ENCODE measurements at regions not wholly inside any gene's neighbourhood (a gene's known extent, or its start where the extent isn't known, plus 50 kb on each side); places are given as distances from the start of the nearest gene placed in this dataset.

DNA sequence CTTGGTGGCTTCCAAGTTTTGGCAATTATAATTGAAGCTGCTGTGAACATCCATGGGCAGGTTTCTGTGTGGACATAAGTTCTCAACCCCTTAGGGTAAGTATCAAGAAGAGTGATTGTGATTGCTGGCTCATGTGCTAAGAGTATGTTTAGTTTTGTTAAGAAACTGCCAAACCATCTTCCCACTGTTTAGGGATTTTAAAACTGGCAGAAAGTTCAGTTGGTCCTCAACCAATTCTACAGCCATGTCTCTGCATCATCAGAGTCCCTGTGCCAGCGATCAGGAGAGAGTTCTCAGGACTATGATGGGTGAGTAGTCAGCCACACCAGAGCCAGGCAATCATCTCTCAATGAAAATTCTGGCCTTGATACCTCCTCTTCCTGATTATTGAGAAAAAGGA, 193.8 kb downstream of the ZC3H11B start:
- TF ChIP-seq, protein P1, sequence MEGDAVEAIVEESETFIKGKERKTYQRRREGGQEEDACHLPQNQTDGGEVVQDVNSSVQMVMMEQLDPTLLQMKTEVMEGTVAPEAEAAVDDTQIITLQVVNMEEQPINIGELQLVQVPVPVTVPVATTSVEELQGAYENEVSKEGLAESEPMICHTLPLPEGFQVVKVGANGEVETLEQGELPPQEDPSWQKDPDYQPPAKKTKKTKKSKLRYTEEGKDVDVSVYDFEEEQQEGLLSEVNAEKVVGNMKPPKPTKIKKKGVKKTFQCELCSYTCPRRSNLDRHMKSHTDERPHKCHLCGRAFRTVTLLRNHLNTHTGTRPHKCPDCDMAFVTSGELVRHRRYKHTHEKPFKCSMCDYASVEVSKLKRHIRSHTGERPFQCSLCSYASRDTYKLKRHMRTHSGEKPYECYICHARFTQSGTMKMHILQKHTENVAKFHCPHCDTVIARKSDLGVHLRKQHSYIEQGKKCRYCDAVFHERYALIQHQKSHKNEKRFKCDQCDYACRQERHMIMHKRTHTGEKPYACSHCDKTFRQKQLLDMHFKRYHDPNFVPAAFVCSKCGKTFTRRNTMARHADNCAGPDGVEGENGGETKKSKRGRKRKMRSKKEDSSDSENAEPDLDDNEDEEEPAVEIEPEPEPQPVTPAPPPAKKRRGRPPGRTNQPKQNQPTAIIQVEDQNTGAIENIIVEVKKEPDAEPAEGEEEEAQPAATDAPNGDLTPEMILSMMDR (IDR thresholded peaks at IDR 0.05; ENCODE audit: low read depth, low read length): no peak
- no peak for DNase-seq (ENCODE audit: extremely low read depth, low read depth)

DNA sequence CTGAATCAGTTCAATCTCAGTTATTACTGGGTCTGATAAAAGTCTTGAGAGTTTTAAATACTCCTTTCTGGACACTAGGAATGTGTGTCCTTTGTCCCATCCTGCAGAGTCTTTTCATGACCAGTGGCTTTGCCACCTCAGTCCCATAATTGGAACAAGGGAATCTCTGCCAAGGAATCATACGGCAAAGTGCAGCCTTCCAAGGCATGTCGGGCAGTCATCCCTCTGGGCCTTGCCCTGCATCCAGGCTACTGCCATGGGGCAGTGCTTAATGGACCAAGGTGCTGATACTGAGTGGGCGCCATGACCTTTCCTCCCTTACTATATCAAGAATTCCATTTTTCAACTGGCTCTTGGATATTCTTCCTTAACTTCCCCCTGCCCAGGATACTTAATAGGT, 195.3 kb downstream of the ZC3H11B start:
- TF ChIP-seq, protein P1 (IDR thresholded peaks at IDR 0.05; ENCODE audit: low read depth, low read length): no peak

DNA sequence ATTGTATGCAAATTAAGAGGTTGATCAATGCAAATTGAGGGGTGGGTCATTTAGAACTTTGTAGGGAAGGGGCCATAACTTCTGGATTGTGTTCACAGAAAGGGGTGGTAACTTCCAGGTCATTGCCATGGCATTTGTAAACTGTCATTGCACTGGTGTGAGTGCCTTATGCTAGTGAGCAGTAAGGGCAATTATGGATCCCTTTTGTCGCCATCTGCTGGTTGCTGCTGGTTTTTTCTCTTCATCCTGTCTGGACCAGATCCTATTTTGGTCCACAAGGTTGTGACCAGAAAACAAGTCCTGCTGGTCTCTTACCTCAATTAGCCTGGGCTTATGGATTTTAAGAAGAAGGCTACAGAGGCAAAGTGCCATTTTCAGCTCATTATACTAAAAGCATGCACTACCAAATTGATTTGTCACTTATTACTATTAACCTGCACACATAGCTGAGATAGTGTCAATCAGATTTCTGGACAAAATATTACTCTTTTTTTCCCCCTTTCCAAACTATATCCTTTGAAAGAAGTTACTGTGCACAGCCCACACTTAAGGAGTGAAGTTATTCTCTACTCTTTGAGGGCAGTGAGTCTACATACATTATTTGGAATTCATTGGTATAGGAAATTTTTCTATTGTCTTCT, 196.2 kb downstream of the ZC3H11B start:
- TF ChIP-seq, protein P1 (IDR thresholded peaks at IDR 0.05; ENCODE audit: low read depth, low read length): peak; percentile 43
- no peak for DNase-seq (ENCODE audit: extremely low read depth, low read depth)

More for the DNA sequence above, 195.3 kb downstream of the ZC3H11B start:
- DNase-seq (ENCODE audit: extremely low read depth, low read depth): no peak

DNA sequence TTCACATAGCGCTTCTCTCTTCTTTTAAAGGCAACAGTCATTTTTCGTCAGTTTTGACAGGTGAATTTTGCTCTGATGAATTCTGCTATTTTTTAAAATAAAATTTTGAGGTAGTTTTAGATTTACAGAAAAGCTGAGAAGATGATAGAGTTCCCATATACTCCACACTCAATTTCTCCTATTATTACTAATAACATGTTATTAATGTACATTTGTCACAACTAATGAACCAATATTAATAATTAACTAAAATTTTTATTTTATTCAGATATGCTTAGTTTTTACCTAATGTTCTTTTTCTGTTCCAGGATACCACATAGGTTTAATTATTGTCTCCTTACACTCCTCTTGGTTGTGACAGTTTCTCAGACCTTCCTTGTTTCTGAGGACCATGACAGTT, 197.0 kb downstream of the ZC3H11B start:
- no peak for DNase-seq (ENCODE audit: extremely low read depth, low read depth)
- TF ChIP-seq, protein P1 (IDR thresholded peaks at IDR 0.05; ENCODE audit: low read depth, low read length): no peak

DNA sequence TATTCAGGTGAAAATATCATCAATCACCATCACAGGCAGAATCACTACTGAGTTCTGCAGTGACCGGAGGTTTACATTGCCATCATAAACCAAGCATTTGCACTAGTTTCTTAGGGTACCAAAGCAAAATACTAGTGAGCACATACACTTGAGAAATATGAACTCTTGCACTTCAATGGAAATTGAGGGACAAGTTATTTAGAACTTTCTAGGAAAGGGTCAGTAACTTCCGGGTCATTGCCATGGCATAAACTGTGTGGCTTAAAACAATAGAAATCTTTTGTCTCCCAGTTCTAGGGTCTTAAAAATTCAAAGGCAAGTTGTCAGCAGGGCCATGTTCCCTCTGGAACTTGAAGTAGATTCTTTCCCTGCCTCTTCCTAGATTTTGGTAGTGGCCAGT, 197.5 kb downstream of the ZC3H11B start:
- DNase-seq (ENCODE audit: extremely low read depth, low read depth): no peak
- TF ChIP-seq, protein P1 (IDR thresholded peaks at IDR 0.05; ENCODE audit: low read depth, low read length): no peak

DNA sequence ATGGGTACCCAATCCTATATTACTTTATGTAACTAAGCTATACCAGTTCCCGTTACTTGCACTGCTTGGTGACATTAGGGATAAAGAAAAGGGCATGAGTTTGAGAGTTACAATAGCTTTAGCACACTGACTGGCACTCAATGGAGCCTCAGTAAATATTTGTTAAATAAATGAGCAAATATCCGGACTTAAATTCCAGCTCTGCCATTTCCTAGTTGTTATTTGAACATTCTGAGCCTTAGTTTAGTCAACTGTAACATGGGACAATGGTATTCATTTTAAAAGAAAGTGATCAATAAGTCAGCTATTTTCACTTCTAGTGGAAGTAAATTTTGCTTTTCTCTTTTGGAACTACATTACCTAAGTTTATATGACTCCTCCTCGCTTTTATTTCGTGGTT, 198.7 kb downstream of the ZC3H11B start:
- TF ChIP-seq, protein P1 (IDR thresholded peaks at IDR 0.05; ENCODE audit: low read depth, low read length): no peak
- DNase-seq (ENCODE audit: extremely low read depth, low read depth): no peak

DNA sequence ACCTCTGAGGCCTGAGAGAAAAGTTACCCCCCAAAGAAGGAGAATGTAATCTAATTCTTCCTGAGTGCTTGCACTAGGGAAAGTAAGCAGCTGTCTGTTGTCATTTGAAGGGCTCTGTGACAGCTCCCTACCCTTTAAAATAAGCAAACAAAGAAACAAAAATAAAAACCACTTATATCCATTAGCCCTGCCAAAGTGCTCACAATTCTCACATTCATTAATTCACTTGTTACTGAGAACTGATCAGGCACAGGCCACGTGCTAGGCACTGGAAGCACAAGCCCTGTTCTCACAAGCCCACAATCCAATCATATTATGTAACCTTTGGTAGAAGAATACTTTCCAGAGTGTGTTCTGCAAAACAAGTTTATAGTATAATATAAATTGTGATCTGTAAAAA, 199.4 kb downstream of the ZC3H11B start:
- TF ChIP-seq, protein P1 (IDR thresholded peaks at IDR 0.05; ENCODE audit: low read depth, low read length): no peak
- DNase-seq (ENCODE audit: extremely low read depth, low read depth): no peak

Measured in AG09319 (cell line).